MM.1S (cell line): ENCODE measurements at regions not wholly inside any gene's neighbourhood (a gene's known extent, or its start where the extent isn't known, plus 50 kb on each side); places are given as distances from the start of the nearest gene placed in this dataset.

Source experiments
- DNase-seq: peaks from one replicate; pipeline ENCODE4 v3.0.0-alpha.2; 2015
- H2AFZ ChIP-seq: fragments of 300-600 bp; sonication (generic); 2 replicates; pipeline ENCODE4 v1.6.0; 2016; ENCODE audit warnings: antibody characterized with exemption, low read length
- H3F3A ChIP-seq: fragments of 300-600 bp; sonication (generic); 2 replicates; pipeline ENCODE4 v1.6.1; 2016; ENCODE audit warnings: mild to moderate bottlenecking, antibody characterized with exemption, low read length, moderate library complexity, mixed read lengths; ENCODE audit not compliant: insufficient read depth
- H3K27ac ChIP-seq: fragments of 300-600 bp; sonication (generic); 2 replicates; pipeline ENCODE4 v1.5.1; 2016; ENCODE audit warnings: mild to moderate bottlenecking, low read length
- H3K27me3 ChIP-seq: fragments of 300-600 bp; sonication (generic); replicated peaks from 2 replicates; pipeline ENCODE4 v1.6.0; 2016; ENCODE audit warnings: low read length; ENCODE audit not compliant: insufficient read depth
- H3K36me3 ChIP-seq: fragments of 300-600 bp; sonication (generic); replicated peaks from 2 replicates; pipeline ENCODE4 v1.6.1; 2016; ENCODE audit warnings: mild to moderate bottlenecking, low read length, mixed read lengths; ENCODE audit not compliant: insufficient read depth
- H3K4me1 ChIP-seq: fragments of 300-600 bp; sonication (generic); 2 replicates; pipeline ENCODE4 v1.6.1; 2016; ENCODE audit warnings: low read length, mixed read lengths
- H3K4me2 ChIP-seq: fragments of 300-600 bp; sonication (generic); 2 replicates; pipeline ENCODE4 v1.6.0; 2016; ENCODE audit warnings: low read depth, low read length
- H3K4me3 ChIP-seq: fragments of 300-600 bp; sonication (generic); 2 replicates; pipeline ENCODE4 v1.5.1; 2016; ENCODE audit warnings: low read length, mixed read lengths
- H3K79me2 ChIP-seq: fragments of 300-600 bp; sonication (generic); 2 replicates; pipeline ENCODE4 v1.6.1; 2016; ENCODE audit warnings: mixed run types, low read length, mixed read lengths
- H3K9ac ChIP-seq: fragments of 300-600 bp; sonication (generic); 2 replicates; pipeline ENCODE4 v1.6.1; 2016; ENCODE audit warnings: low read length, mixed read lengths
- H3K9me2 ChIP-seq: fragments of 300-600 bp; sonication (generic); replicated peaks from 2 replicates; pipeline ENCODE4 v1.6.1; 2016; ENCODE audit warnings: mild to moderate bottlenecking, low read length, mixed read lengths; ENCODE audit not compliant: insufficient read depth
- H3K9me3 ChIP-seq: fragments of 300-600 bp; sonication (generic); replicated peaks from 2 replicates; pipeline ENCODE4 v1.6.1; 2016; ENCODE audit warnings: mild to moderate bottlenecking, low read length, mixed read lengths; ENCODE audit not compliant: insufficient read depth
- H4K20me1 ChIP-seq: fragments of 300-600 bp; sonication (generic); 2 replicates; pipeline ENCODE4 v1.6.1; 2016; ENCODE audit warnings: mild to moderate bottlenecking, low read length, moderate library complexity, mixed read lengths; ENCODE audit not compliant: insufficient read depth
- CTCF ChIP-seq: fragments of 300-600 bp; sonication (generic); IDR thresholded peaks from 2 replicates; pipeline ENCODE4 v1.5.1; 2016; ENCODE audit warnings: antibody characterized with exemption, low read length, mixed read lengths
- EZH2 ChIP-seq: fragments of 300-600 bp; sonication (generic); optimal IDR thresholded peaks from 2 replicates; pipeline ENCODE3; 2017; ENCODE audit warnings: low read depth, mild to moderate bottlenecking, antibody characterized with exemption, low read length, mixed read lengths
- EZH2phosphoT487 ChIP-seq: fragments of 300-600 bp; sonication (generic); IDR thresholded peaks from 2 replicates; pipeline ENCODE4 v1.6.1; 2018; ENCODE audit warnings: antibody characterized with exemption, low read length

- Histone ChIP-seq H3F3A (no peaks in the 10 kb centered on the region), H3K4me1 (peaks cover 11% of the 10 kb centered on the region; the same call in 1 of the 2 replicates), H3K4me3 (no peak overlapping the region), H3K36me3 (no peaks in the 10 kb centered on the region), H3K9me3 (no peaks in the 10 kb centered on the region), H3K27ac (no peak overlapping the region), H3K27me3 (no peaks in the 10 kb centered on the region), H3K9ac (no peak overlapping the region), H3K4me2 (no peak overlapping the region), H4K20me1 (no peaks in the 10 kb centered on the region), H3K9me2 (no peaks in the 10 kb centered on the region), H2AFZ (no peak overlapping the region), H3K79me2 (no peaks in the 10 kb centered on the region)
- peak; percentile 27 for DNase-seq
- TF ChIP-seq CTCF (peak; percentile 47), EZH2phosphoT487 (no peak)
These were observed 138.1 kb downstream of the ATPSCKMT start for GRCh38 chr5:10111571-10111970.

- no peak for TF ChIP-seq EZH2phosphoT487
- TF ChIP-seq CTCF = no peak
- no peak for TF ChIP-seq EZH2
- Histone ChIP-seq H3K36me3 (no peaks in the 10 kb centered on the region), H3K4me2 (peak overlapping the region; percentile 65), H3K9me2 (no peaks in the 10 kb centered on the region), H3F3A (no peaks in the 10 kb centered on the region), H3K4me1 (peaks cover 11% of the 10 kb centered on the region; the same call in 1 of the 2 replicates), H3K27ac (no peak overlapping the region), H3K9me3 (no peaks in the 10 kb centered on the region), H3K4me3 (peak overlapping the region; percentile 31), H3K79me2 (no peaks in the 10 kb centered on the region), H3K27me3 (no peaks in the 10 kb centered on the region), H3K9ac (no peak overlapping the region), H2AFZ (peak overlapping the region; percentile 43; the same call in 1 of the 2 replicates), H4K20me1 (no peaks in the 10 kb centered on the region)
- peak; percentile 65 for DNase-seq
These were observed 139.5 kb downstream of the ATPSCKMT start for GRCh38 chr5:10110228-10110627.

GRCh38 chr5:10109299-10109698, 140.4 kb downstream of the ATPSCKMT start:
- Histone ChIP-seq H3F3A (no peaks in the 10 kb centered on the region), H3K9me2 (no peaks in the 10 kb centered on the region), H3K4me2 (no peak overlapping the region), H3K27me3 (no peaks in the 10 kb centered on the region), H3K9me3 (no peaks in the 10 kb centered on the region), H3K27ac (no peak overlapping the region), H3K9ac (no peak overlapping the region), H4K20me1 (no peaks in the 10 kb centered on the region), H3K4me1 (peaks cover 11% of the 10 kb centered on the region; the same call in 1 of the 2 replicates), H3K4me3 (no peak overlapping the region), H2AFZ (no peak overlapping the region), H3K79me2 (no peaks in the 10 kb centered on the region), H3K36me3 (no peaks in the 10 kb centered on the region)
- no peak for DNase-seq
- TF ChIP-seq EZH2 (no peak), EZH2phosphoT487 (no peak), CTCF (no peak)
